GM12891 (cell line): ENCODE measurements at regions not wholly inside any gene's neighbourhood (a gene's known extent, or its start where the extent isn't known, plus 50 kb on each side); places are given as distances from the start of the nearest gene placed in this dataset.

Experiments used
- POLR2A ChIP-seq: IDR thresholded peaks from 2 replicates; pipeline ENCODE4 v1.6.1; 2011; ENCODE audit warnings: low read depth, low read length, control low read depth
- POLR2AphosphoS5 ChIP-seq: IDR thresholded peaks from 2 replicates; pipeline ENCODE4 v1.6.1; 2011; ENCODE audit warnings: low read depth, low read length, control low read depth
- POU2F2 ChIP-seq: IDR thresholded peaks from 2 replicates; pipeline ENCODE4 v1.6.1; 2011; ENCODE audit warnings: low read depth, mild to moderate bottlenecking, control low read depth, low read length, moderate library complexity
- TAF1 ChIP-seq: IDR thresholded peaks from 2 replicates; pipeline ENCODE4 v1.6.1; 2011; ENCODE audit warnings: low read depth, low read length, control low read depth

GRCh38 chr6:40256224-40256623, 322.0 kb upstream of the MOCS1 start:
- TF ChIP-seq POLR2A (no peak), POLR2AphosphoS5 (no peak), POU2F2 (no peak), TAF1 (no peak)
